Mammary epithelial cell (primary cell): ENCODE measurements at regions not wholly inside any gene's neighbourhood (a gene's known extent, or its start where the extent isn't known, plus 50 kb on each side); places are given as distances from the start of the nearest gene placed in this dataset.

Experiments used
- EZH2 ChIP-seq: IDR thresholded peaks from 2 replicates; pipeline ENCODE4 v1.6.1; 2012; ENCODE audit warnings: low read length, inconsistent platforms, borderline replicate concordance
- TF ChIP-seq, protein P1 (sequence below), 2 donors: IDR thresholded peaks in 1 of 2; conservative IDR thresholded peaks in 1 of 2; 2 replicates each; pipeline ENCODE4 v1.5.1; 2011 to 2012; ENCODE audit warnings: inconsistent platforms in 2 of 2, low read length in 2 of 2, mild to moderate bottlenecking in 2 of 2, control low read depth in 1 of 2, low read depth in 1 of 2; ENCODE audit not compliant: insufficient read depth in 1 of 2; ENCODE audit errors: extremely low read depth in 1 of 2

DNA sequence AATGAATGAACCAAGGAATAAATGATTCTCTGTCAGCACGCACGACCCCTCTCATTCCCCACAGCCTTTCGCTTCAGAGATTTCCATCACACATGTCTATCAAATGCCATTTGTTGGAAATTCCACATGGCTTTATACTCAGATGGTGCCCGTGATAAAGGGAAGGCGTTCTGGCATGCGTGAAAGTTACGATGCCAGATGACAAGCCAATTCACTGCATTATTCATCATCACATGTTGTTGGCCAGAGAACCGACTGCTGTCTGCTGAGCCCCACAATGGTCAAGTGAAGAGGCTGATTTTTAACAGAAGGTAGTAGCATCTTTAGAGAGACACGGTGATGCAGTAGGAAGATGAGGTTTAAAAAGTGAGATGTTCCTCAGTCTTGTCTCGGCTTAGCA lies 74.1 kb upstream of the FRMD4B start:
- no peak for TF ChIP-seq EZH2
- TF ChIP-seq, protein P1, sequence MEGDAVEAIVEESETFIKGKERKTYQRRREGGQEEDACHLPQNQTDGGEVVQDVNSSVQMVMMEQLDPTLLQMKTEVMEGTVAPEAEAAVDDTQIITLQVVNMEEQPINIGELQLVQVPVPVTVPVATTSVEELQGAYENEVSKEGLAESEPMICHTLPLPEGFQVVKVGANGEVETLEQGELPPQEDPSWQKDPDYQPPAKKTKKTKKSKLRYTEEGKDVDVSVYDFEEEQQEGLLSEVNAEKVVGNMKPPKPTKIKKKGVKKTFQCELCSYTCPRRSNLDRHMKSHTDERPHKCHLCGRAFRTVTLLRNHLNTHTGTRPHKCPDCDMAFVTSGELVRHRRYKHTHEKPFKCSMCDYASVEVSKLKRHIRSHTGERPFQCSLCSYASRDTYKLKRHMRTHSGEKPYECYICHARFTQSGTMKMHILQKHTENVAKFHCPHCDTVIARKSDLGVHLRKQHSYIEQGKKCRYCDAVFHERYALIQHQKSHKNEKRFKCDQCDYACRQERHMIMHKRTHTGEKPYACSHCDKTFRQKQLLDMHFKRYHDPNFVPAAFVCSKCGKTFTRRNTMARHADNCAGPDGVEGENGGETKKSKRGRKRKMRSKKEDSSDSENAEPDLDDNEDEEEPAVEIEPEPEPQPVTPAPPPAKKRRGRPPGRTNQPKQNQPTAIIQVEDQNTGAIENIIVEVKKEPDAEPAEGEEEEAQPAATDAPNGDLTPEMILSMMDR (conservative IDR thresholded peaks at IDR 0.05 in 1 of 2, IDR thresholded peaks at IDR 0.05 in 1 of 2; ENCODE audit: extremely low read depth in 1 of 2, insufficient read depth in 1 of 2, low read depth in 1 of 2, low read length in 2 of 2): no peak
